ENCODE measurements at regions not wholly inside any gene's neighbourhood (a gene's known extent, or its start where the extent isn't known, plus 50 kb on each side); places are given as distances from the start of the nearest gene placed in this dataset.

DNA sequence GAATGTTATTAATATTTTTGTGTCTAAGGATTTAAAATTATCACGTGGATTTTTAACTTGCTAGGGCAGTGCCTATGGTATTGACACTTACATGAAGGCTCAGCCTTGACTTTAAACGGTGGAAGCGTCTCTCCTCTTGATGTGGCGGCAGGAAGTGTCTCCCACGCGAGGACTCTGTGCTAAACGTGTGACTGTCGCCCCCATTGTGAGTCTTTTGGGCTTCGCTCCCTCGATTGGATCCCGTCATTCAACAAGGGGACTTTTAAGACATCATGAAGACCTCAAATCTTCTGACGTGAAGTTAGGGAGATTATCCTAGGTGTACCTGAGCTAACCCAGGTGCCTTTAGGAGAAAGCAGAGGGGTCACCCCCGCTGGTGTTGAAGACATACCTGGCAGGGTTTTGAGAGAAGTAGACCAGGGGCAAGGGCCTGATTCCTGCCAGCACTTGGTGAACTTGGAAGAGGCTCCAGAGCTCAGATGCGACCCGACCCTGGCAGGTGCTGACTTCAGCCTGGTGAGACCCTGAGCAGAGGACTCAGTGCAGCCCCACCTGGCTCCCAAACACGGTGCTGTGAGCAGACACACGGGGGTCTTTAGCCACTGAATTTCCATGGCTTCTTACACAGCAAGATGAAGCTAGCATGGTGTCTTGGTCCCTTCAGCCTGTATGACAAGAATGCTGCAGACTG lies 55.7 kb upstream of the IRX4 start:
- DNase-seq (ENCODE audit: low read depth in 2 of 2) = no peak

DNA sequence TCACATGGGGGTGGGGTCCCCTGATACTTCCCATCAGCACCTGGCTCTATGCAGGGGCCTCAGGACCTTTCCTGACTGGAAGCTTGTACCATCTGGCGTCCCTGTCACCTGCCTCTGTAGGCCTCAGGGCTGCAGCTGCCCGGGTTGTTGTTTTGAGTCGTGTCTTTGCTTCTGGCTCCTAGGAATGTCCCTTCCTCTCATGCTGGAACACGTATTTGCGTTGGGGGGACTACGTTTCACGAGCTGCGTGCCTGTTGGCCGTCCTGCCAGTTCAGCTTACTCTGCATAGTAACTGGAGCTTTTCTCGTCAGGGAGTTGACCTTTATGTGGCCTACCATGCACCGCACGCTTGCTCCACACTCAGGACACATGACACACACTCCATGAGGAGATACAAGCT lies 54.9 kb upstream of the IRX4 start:
- no peak for DNase-seq (ENCODE audit: low read depth in 2 of 2)

DNA sequence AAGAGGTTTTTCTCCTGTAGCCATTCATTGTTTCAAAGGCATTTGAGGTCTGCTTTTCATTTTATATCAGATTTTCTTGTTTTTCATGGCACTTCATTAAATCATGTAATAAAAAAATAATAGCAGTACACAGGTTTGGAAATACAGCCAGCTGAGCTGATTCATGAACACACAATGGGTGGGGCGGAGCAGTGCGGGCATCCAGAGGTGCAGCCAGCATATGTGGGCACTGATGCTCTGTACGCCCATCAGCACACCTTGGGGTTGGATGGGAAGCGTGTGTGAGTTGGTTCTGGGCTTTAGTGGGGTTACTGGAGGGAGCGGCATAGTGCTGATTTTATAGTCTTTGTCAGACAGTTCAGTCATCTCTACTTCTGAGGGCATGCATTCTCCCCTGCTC lies 54.2 kb upstream of the IRX4 start:
- DNase-seq (ENCODE audit: low read depth in 2 of 2) = no peak

DNA sequence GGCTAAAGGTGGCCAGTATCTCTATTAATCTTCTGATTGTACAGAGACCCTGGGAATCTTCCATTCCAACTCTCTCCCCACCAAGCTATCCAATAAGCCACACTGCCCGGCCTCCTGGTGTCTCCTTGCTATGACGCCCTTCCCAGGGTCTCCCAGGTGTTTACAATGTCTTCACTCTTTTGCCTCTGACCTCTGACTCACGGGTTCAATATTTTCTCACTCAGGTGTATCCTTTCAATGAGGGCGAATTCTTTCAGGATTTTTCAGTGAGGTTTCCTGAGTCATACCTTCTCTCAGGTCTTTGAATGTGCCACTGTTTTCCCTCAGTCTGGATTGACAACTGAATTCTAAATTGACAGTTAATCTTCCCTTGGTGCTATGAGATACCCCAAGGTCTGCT lies 53.7 kb upstream of the IRX4 start:
- DNase-seq (ENCODE audit: low read depth in 2 of 2) = no peak

DNA sequence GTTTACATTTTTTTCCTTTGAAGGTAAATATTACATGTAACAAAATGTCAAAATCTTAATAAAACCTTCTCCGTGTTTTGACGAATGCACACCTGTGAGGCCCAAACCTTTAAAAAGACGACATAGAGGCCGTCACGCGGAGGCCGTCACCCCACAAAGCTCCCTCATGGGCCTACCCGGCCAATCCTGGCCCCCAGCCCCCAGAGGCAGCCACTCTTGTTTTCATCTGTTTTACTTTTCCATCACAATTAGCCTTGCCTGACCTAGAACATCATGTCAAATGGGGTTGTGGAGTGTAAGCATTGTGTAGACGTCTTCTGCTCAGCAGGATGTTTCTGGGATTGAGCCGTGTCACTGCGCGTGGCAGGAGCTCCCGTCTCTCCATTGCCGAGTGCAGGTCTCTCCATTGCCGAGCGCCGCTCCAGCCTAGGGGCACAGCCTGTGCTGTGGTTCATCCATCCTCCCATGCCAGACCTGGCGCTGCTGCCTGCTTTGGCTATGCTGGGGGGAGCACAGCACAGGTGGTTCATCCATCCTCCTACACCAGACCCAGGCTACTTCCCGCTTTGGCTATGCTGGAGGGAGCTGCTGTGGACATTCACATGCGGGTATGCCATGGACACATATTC lies 52.2 kb upstream of the IRX4 start:
- no peak for DNase-seq (ENCODE audit: low read depth in 2 of 2)

DNA sequence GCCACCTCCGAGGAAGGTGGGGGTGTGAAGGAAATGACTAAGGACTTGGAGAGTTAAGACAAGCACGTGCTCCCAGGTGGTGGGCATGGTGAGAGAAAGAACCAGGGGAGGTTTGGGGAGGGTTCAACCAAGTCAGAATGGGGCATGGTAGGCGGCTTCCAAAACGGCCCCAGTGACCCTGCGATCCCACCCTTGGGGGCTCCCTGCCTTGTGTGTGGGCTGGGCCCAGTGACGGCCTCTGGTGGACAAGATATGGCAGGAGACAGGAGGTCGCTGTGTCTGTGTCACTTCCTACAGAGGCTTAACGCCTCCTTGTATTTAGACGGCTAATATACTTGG lies 51.3 kb upstream of the IRX4 start:
- no peak for DNase-seq (ENCODE audit: low read depth in 2 of 2)

DNA sequence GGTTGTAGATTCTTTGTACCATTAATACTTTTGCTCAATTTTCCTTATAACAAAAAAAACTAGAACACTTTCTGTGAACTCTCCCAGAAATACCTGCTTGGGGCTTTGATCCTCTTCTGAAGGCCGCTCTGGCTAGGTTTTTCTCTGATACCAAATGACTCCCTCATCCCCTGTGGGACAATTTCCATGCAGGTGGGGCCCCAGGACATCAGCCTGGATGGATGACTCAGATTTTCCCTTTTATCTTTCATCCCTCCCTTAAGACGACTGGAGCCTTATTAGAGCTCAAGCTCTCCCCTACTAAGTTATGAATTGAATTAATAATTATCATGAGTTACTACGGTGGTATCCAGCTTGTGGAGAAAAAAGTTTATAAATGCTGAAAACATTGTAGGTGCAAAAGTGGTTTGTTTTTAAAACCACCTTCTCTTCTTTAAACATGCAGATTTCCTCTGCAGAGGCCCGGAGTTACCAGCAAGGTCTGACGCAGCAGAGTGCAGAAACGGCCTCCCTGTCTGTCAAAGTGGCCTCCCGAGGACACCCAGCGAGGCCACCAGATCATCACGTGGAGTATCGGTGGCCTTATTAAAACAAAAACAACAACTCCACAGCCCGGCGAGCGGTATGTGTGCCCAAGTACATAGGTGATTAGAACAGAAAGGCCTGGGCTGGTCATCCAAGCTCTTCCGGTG lies 50.8 kb upstream of the IRX4 start:
- DNase-seq (ENCODE audit: low read depth in 2 of 2) = no peak
